ENCODE measurements at regions not wholly inside any gene's neighbourhood (a gene's known extent, or its start where the extent isn't known, plus 50 kb on each side); places are given as distances from the start of the nearest gene placed in this dataset.
"Not testable (repeated sequence)": the region's sequence is repeated elsewhere in the genome, so short reads cannot be mapped to it uniquely, and the experiment has no call there.

GRCh38 chr3:153506205-153506604, 344.2 kb downstream of the RAP2B start:
- TF ChIP-seq CTCF (IDR thresholded peaks at IDR 0.05; ENCODE audit: low read depth, low read length); EZH2phosphoT487 (IDR thresholded peaks at IDR 0.05; ENCODE audit: low read depth): not testable (repeated sequence)
